GM23248 (cell line): ENCODE measurements at regions not wholly inside any gene's neighbourhood (a gene's known extent, or its start where the extent isn't known, plus 50 kb on each side); places are given as distances from the start of the nearest gene placed in this dataset.

Experiments used
- EZH2 ChIP-seq: fragments of 200-600 bp; sonication (generic); IDR thresholded peaks from 2 replicates; pipeline ENCODE4 v1.6.1; 2018; ENCODE audit warnings: antibody characterized with exemption, mild to moderate bottlenecking; ENCODE audit not compliant: insufficient read depth, poor library complexity, severe bottlenecking
- EZH2phosphoT487 ChIP-seq: fragments of 200-600 bp; sonication (generic); IDR thresholded peaks from 2 replicates; pipeline ENCODE4 v1.6.1; 2018; ENCODE audit warnings: antibody characterized with exemption, moderate library complexity, mild to moderate bottlenecking, low read depth; ENCODE audit not compliant: insufficient read depth

GRCh38 chr9:119675951-119676350, 306.7 kb upstream of the BRINP1 start:
- no peak for TF ChIP-seq EZH2
- no peak for TF ChIP-seq EZH2phosphoT487
